HEK293 (cell line): ENCODE measurements at regions not wholly inside any gene's neighbourhood (a gene's known extent, or its start where the extent isn't known, plus 50 kb on each side); places are given as distances from the start of the nearest gene placed in this dataset.

ENCODE experiments used
- CTCF ChIA-PET: fragments of 350-600 bp; formaldehyde crosslinking; extraction: SDS; loops from one replicate; lab custom pipeline; 2021; ENCODE audit warnings: antibody characterized with exemption; lab: Yijun Ruan, JAX
- POLR2A ChIA-PET: fragments of 300-600 bp; formaldehyde crosslinking; extraction: SDS; loops from one replicate; lab custom pipeline; 2020; ENCODE audit warnings: antibody characterized with exemption, inconsistent platforms; lab: Yijun Ruan, JAX
- H3K27ac ChIP-seq: fragments of 200-500 bp; sonication (Bioruptor generic); 2 replicates; pipeline ENCODE4 v1.5.1; 2014; ENCODE audit warnings: low read depth, low read length, control low read depth, inconsistent platforms; ENCODE audit errors: extremely low read depth
- H3K36me3 ChIP-seq, 2 experiments: fragments of 200-500 bp in 1 of 2; sonication (Bioruptor generic) in 1 of 2; 1 replicate in 1 of 2; 2 replicates in 1 of 2; pipeline ENCODE4 v1.5.1; 2014 to 2017; ENCODE audit warnings: inconsistent platforms in 2 of 2, low read length in 2 of 2; ENCODE audit not compliant: control insufficient read depth in 2 of 2, insufficient read depth in 1 of 2
- H3K4me1 ChIP-seq: fragments of 200-500 bp; sonication (Bioruptor generic); 2 replicates; pipeline ENCODE4 v1.5.1; 2014; ENCODE audit warnings: mild to moderate bottlenecking, low read length, inconsistent platforms; ENCODE audit not compliant: control insufficient read depth, insufficient read depth
- H3K4me3 ChIP-seq: 2 replicates; pipeline ENCODE4 v1.5.1; 2011; ENCODE audit warnings: low read depth, mild to moderate bottlenecking, control low read depth, low read length, moderate library complexity
- H3K9me3 ChIP-seq: fragments of 200-500 bp; sonication (Bioruptor generic); 2 replicates; pipeline ENCODE4 v1.5.1; 2014; ENCODE audit warnings: low read depth, low read length, inconsistent platforms; ENCODE audit not compliant: control insufficient read depth, insufficient read depth
- KLF7 ChIP-seq: fragments of 450-650 bp; formaldehyde crosslinking; IDR thresholded peaks from 2 replicates; pipeline ENCODE4 v1.5.1; 2016; ENCODE audit warnings: missing biosample characterization, missing genetic modification characterization, borderline replicate concordance
- PBX3 ChIP-seq: sonication (generic); formaldehyde crosslinking; IDR thresholded peaks from 2 replicates; pipeline ENCODE4 v1.8.1; 2022; ENCODE audit warnings: mild to moderate bottlenecking, moderate library complexity, missing genetic modification reagents
- SALL2 ChIP-seq: fragments of 450-650 bp; formaldehyde crosslinking; IDR thresholded peaks from 2 replicates; pipeline ENCODE4 v1.5.0; 2017; ENCODE audit warnings: missing biosample characterization, mild to moderate bottlenecking, missing genetic modification characterization, borderline replicate concordance
- TCF7L2 ChIP-seq: IDR thresholded peaks from 2 replicates; pipeline ENCODE4 v1.6.1; 2011; ENCODE audit warnings: low read depth, mild to moderate bottlenecking, inconsistent platforms, low read length, moderate library complexity, borderline replicate concordance
- ZFHX2 ChIP-seq: fragments of 450-650 bp; formaldehyde crosslinking; conservative IDR thresholded peaks from 2 replicates; pipeline ENCODE4 v1.5.1; 2016; ENCODE audit warnings: missing biosample characterization, missing genetic modification characterization
- ZNF133 ChIP-seq: fragments of 450-650 bp; formaldehyde crosslinking; IDR thresholded peaks from 2 replicates; pipeline ENCODE4 v1.5.1; 2016; ENCODE audit warnings: missing biosample characterization, missing genetic modification characterization
- ZNF169 ChIP-seq: fragments of 450-650 bp; formaldehyde crosslinking; IDR thresholded peaks from 2 replicates; pipeline ENCODE4 v1.5.1; 2016; ENCODE audit warnings: missing biosample characterization, missing genetic modification characterization
- ZNF280C ChIP-seq: fragments of 450-650 bp; formaldehyde crosslinking; IDR thresholded peaks from 2 replicates; pipeline ENCODE4 v1.5.1; 2016; ENCODE audit warnings: missing biosample characterization, missing genetic modification characterization
- ZNF354C ChIP-seq: fragments of 450-650 bp; formaldehyde crosslinking; IDR thresholded peaks from 2 replicates; pipeline ENCODE4 v1.5.1; 2016; ENCODE audit warnings: missing biosample characterization, missing genetic modification characterization, low read depth, borderline replicate concordance
- ZNF398 ChIP-seq: fragments of 450-650 bp; formaldehyde crosslinking; IDR thresholded peaks from 2 replicates; pipeline ENCODE4 v1.5.1; 2017; ENCODE audit warnings: missing biosample characterization, missing genetic modification characterization
- ZNF488 ChIP-seq: fragments of 450-650 bp; formaldehyde crosslinking; IDR thresholded peaks from 2 replicates; pipeline ENCODE4 v1.5.1; 2016; ENCODE audit warnings: missing biosample characterization, missing genetic modification characterization
- ZNF549 ChIP-seq: fragments of 450-650 bp; IDR thresholded peaks from 2 replicates; pipeline ENCODE4 v1.5.1; 2018; ENCODE audit warnings: missing biosample characterization, missing genetic modification characterization, mild to moderate bottlenecking, inconsistent platforms, moderate library complexity
- ZNF621 ChIP-seq: fragments of 450-650 bp; formaldehyde crosslinking; IDR thresholded peaks from 2 replicates; pipeline ENCODE4 v1.5.1; 2017; ENCODE audit warnings: missing biosample characterization, missing genetic modification characterization
- ZNF692 ChIP-seq: fragments of 450-650 bp; formaldehyde crosslinking; IDR thresholded peaks from 2 replicates; pipeline ENCODE4 v1.5.1; 2016; ENCODE audit warnings: missing biosample characterization, missing genetic modification characterization
- ZNF704 ChIP-seq: fragments of 450-650 bp; formaldehyde crosslinking; IDR thresholded peaks from 2 replicates; pipeline ENCODE4 v1.5.1; 2016; ENCODE audit warnings: missing biosample characterization, missing genetic modification characterization
- ZNF776 ChIP-seq: fragments of 450-650 bp; formaldehyde crosslinking; IDR thresholded peaks from 2 replicates; pipeline ENCODE4 v1.5.0; 2017; ENCODE audit warnings: missing biosample characterization, missing genetic modification characterization, borderline replicate concordance

- no peak overlapping the region for H3K27ac ChIP-seq
Measured at GRCh38 chr11:80196932-80197554, 756.2 kb upstream of the TENM4 start.

More at GRCh38 chr11:80196932-80197554, 756.2 kb upstream of the TENM4 start:
- ChIA-PET POLR2A (no interaction called here), CTCF (no interaction called here)
- H3K36me3 ChIP-seq = no peaks in the 10 kb centered on the region
- no peaks in the 10 kb centered on the region for H3K4me1 ChIP-seq
- H3K4me3 ChIP-seq = no peak overlapping the region
- no peaks in the 10 kb centered on the region for H3K9me3 ChIP-seq
- TF ChIP-seq ZNF354C (tag by site-specific recombination) (no peak), ZNF549 (no peak), KLF7 (no peak), TCF7L2 (no peak), SALL2 (tag by site-specific recombination) (no peak), ZNF133 (tag by site-specific recombination) (no peak), ZNF776 (tag by site-specific recombination) (no peak), ZNF488 (tag by site-specific recombination) (no peak), ZFHX2 (tag by site-specific recombination) (no peak), ZNF621 (tag by site-specific recombination) (no peak), ZNF280C (tag by site-specific recombination) (no peak), ZNF169 (tag by site-specific recombination) (no peak), ZNF704 (tag by site-specific recombination) (no peak), PBX3 (no peak), ZNF692 (tag by site-specific recombination) (no peak), ZNF398 (no peak)
